SU-DHL-6 (cell line): ENCODE measurements at regions not wholly inside any gene's neighbourhood (a gene's known extent, or its start where the extent isn't known, plus 50 kb on each side); places are given as distances from the start of the nearest gene placed in this dataset.
"Not testable (repeated sequence)": the region's sequence is repeated elsewhere in the genome, so short reads cannot be mapped to it uniquely, and the experiment has no call there.

Experiments
- H2AFZ ChIP-seq: fragments of 200-600 bp; sonication (generic); 2 replicates; pipeline ENCODE4 v1.6.1; 2014; ENCODE audit warnings: low read depth, mild to moderate bottlenecking, moderate library complexity, mixed read lengths, antibody characterized with exemption, low read length; ENCODE audit not compliant: severe bottlenecking
- H3F3A ChIP-seq: fragments of 200-600 bp; shearing (Covaris generic); 2 replicates; pipeline ENCODE4 v1.6.0; 2016; ENCODE audit warnings: antibody characterized with exemption, mild to moderate bottlenecking; ENCODE audit not compliant: insufficient read depth
- H3K27ac ChIP-seq: fragments of 200-600 bp; sonication (generic); 2 replicates; pipeline ENCODE4 v1.5.1; 2016; ENCODE audit warnings: low read depth, mild to moderate bottlenecking, low read length, moderate library complexity, mixed read lengths
- H3K27me3 ChIP-seq: fragments of 200-600 bp; sonication (generic), shearing (Covaris generic); 2 replicates; pipeline ENCODE4 v1.6.0; 2014; ENCODE audit warnings: mild to moderate bottlenecking, low read length
- H3K36me3 ChIP-seq: fragments of 200-600 bp; sonication (generic); 2 replicates; pipeline ENCODE4 v1.6.1; 2014; ENCODE audit warnings: mild to moderate bottlenecking, low read length, mixed read lengths
- H3K4me2 ChIP-seq: fragments of 300-600, 200-600 bp; shearing (Covaris generic), sonication (generic); 2 replicates; pipeline ENCODE4 v1.6.0; 2014; ENCODE audit warnings: low read length, low read depth, mild to moderate bottlenecking; ENCODE audit not compliant: poor library complexity, severe bottlenecking
- H3K4me3 ChIP-seq: fragments of 200-600 bp; sonication (generic); 2 replicates; pipeline ENCODE4 v1.5.1; 2014; ENCODE audit warnings: antibody characterized with exemption, low read length, mild to moderate bottlenecking, mixed read lengths; ENCODE audit not compliant: insufficient read depth, poor library complexity, severe bottlenecking
- H3K79me2 ChIP-seq: fragments of 200-600 bp; sonication (generic); 2 replicates; pipeline ENCODE4 v1.6.1; 2014; ENCODE audit warnings: mild to moderate bottlenecking, low read length, moderate library complexity; ENCODE audit not compliant: insufficient read depth
- H3K9ac ChIP-seq: fragments of 200-600 bp; sonication (generic); 2 replicates; pipeline ENCODE4 v1.7.0; 2014; ENCODE audit warnings: mild to moderate bottlenecking, low read length
- H3K9me2 ChIP-seq: fragments of 200-600 bp; sonication (generic); replicated peaks from 2 replicates; pipeline ENCODE4 v1.6.1; 2014; ENCODE audit warnings: low read length; ENCODE audit not compliant: insufficient read depth
- H3K9me3 ChIP-seq: fragments of 200-600 bp; sonication (generic); 2 replicates; pipeline ENCODE4 v1.6.1; 2014; ENCODE audit warnings: low read length, mixed read lengths; ENCODE audit not compliant: insufficient read depth
- H4K20me1 ChIP-seq: fragments of 200-600 bp; sonication (generic); 2 replicates; pipeline ENCODE4 v1.6.1; 2014; ENCODE audit warnings: low read depth, mild to moderate bottlenecking, antibody characterized with exemption, low read length, moderate library complexity, mixed read lengths
- EZH2phosphoT487 ChIP-seq: fragments of 200-600 bp; sonication (generic), shearing (Covaris generic); conservative IDR thresholded peaks from 2 replicates; pipeline ENCODE4 v1.6.1; 2018; ENCODE audit warnings: mild to moderate bottlenecking, antibody characterized with exemption, low read length, moderate library complexity, mixed read lengths
- TF ChIP-seq, protein P1 (sequence below): fragments of 200-600 bp; sonication (generic); IDR thresholded peaks from one replicate; pipeline ENCODE4 v1.5.1; 2017; ENCODE audit warnings: antibody characterized with exemption, mild to moderate bottlenecking, low read length, moderate library complexity; ENCODE audit not compliant: insufficient read depth, poor library complexity, severe bottlenecking

DNA sequence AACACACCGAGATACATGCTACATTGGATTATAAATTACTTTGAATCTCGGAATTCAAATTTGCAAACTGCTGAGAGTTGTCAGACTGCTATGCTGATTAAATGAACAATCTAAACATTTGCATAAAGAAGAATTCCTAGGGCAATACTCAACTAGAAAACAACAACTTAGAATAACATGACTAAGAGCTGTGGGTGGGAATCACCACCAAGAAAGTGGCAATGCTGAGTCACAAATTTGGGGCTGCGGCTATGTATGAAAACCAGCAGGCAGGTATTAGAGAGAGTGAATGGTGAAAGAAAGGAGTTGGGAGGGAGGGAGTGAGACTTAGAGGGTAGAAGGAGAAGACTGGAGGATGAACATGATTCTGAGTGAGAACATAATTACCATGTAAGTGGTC, 559.5 kb downstream of the PIK3C3 start:
- H3K36me3 ChIP-seq = no peaks in the 10 kb centered on the region
- H3K4me3 ChIP-seq = no peak overlapping the region
- H3K9me2 ChIP-seq = no peaks in the 10 kb centered on the region
- no peaks in the 10 kb centered on the region for H4K20me1 ChIP-seq
- no peak overlapping the region for H3K4me2 ChIP-seq
- no peaks in the 10 kb centered on the region for H3K9me3 ChIP-seq
- no peak overlapping the region for H3K27ac ChIP-seq
- no peak overlapping the region for H2AFZ ChIP-seq
- no peaks in the 10 kb centered on the region for H3K27me3 ChIP-seq
- no peaks in the 10 kb centered on the region for H3K79me2 ChIP-seq
- TF ChIP-seq, protein P1, sequence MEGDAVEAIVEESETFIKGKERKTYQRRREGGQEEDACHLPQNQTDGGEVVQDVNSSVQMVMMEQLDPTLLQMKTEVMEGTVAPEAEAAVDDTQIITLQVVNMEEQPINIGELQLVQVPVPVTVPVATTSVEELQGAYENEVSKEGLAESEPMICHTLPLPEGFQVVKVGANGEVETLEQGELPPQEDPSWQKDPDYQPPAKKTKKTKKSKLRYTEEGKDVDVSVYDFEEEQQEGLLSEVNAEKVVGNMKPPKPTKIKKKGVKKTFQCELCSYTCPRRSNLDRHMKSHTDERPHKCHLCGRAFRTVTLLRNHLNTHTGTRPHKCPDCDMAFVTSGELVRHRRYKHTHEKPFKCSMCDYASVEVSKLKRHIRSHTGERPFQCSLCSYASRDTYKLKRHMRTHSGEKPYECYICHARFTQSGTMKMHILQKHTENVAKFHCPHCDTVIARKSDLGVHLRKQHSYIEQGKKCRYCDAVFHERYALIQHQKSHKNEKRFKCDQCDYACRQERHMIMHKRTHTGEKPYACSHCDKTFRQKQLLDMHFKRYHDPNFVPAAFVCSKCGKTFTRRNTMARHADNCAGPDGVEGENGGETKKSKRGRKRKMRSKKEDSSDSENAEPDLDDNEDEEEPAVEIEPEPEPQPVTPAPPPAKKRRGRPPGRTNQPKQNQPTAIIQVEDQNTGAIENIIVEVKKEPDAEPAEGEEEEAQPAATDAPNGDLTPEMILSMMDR = no peak
- TF ChIP-seq EZH2phosphoT487 = no peak
- H3K9ac ChIP-seq = no peak overlapping the region
- H3F3A ChIP-seq = no peaks in the 10 kb centered on the region

DNA sequence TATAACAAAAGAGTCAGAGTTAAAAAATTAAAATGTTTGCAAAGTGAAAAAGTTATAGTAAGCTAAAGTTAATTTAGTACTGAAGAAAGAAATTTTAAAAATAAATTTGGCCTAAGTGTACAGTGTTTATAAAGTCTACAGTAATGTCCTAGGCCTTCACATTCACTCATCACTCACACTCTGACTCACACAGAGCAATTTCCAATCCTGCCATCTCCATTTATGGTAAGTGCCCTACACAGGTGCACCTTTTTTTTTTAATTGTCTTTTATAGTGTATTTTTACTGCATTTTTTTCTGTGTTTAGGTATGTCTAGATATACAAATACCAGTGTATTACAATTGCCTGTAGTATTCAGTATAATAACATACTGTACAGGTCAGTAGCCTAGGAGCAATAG, 562.9 kb downstream of the PIK3C3 start:
- no peaks in the 10 kb centered on the region for H3K27me3 ChIP-seq
- no peak overlapping the region for H2AFZ ChIP-seq
- H3F3A ChIP-seq = no peaks in the 10 kb centered on the region
- no peak overlapping the region for H3K9ac ChIP-seq
- no peak for TF ChIP-seq EZH2phosphoT487
- TF ChIP-seq, protein P1 = no peak
- H4K20me1 ChIP-seq = no peaks in the 10 kb centered on the region
- no peaks in the 10 kb centered on the region for H3K9me3 ChIP-seq
- no peak overlapping the region for H3K4me2 ChIP-seq
- H3K9me2 ChIP-seq = no peaks in the 10 kb centered on the region
- no peaks in the 10 kb centered on the region for H3K36me3 ChIP-seq
- no peak overlapping the region for H3K27ac ChIP-seq
- no peak overlapping the region for H3K4me3 ChIP-seq
- no peaks in the 10 kb centered on the region for H3K79me2 ChIP-seq

GRCh38 chr18:42518331-42518730, 563.3 kb downstream of the PIK3C3 start:
- not testable (repeated sequence) for H3K4me3 ChIP-seq, H3K79me2 ChIP-seq, H3K27me3 ChIP-seq, H3K36me3 ChIP-seq, H3K9ac ChIP-seq, H3K9me3 ChIP-seq, H4K20me1 ChIP-seq, H2AFZ ChIP-seq, H3K4me2 ChIP-seq, H3K27ac ChIP-seq, H3F3A ChIP-seq, H3K9me2 ChIP-seq

GRCh38 chr18:42520138-42520537, 565.1 kb downstream of the PIK3C3 start:
- Histone ChIP-seq H3K4me2 (no peak overlapping the region), H3K27me3 (no peaks in the 10 kb centered on the region), H3K9ac (no peak overlapping the region), H3K79me2 (no peaks in the 10 kb centered on the region), H3K9me3 (no peaks in the 10 kb centered on the region), H3K36me3 (no peaks in the 10 kb centered on the region), H2AFZ (no peak overlapping the region), H3K9me2 (no peaks in the 10 kb centered on the region), H4K20me1 (no peaks in the 10 kb centered on the region), H3K4me3 (no peak overlapping the region), H3K27ac (no peak overlapping the region), H3F3A (no peaks in the 10 kb centered on the region)
- no peak for TF ChIP-seq EZH2phosphoT487
- TF ChIP-seq, protein P1 = no peak
